HEK293 (cell line): ENCODE measurements at regions not wholly inside any gene's neighbourhood (a gene's known extent, or its start where the extent isn't known, plus 50 kb on each side); places are given as distances from the start of the nearest gene placed in this dataset.

Source experiments
- BCL6B ChIP-seq: fragments of 450-650 bp; formaldehyde crosslinking; IDR thresholded peaks from 2 replicates; pipeline ENCODE4 v1.5.1; 2017; ENCODE audit warnings: missing biosample characterization, missing genetic modification characterization
- CTCF ChIP-seq: fragments of 450-650 bp; formaldehyde crosslinking; IDR thresholded peaks from 2 replicates; pipeline ENCODE4 v1.5.1; 2016; ENCODE audit warnings: missing biosample characterization, missing genetic modification characterization
- ELK4 ChIP-seq: IDR thresholded peaks from 2 replicates; pipeline ENCODE4 v1.6.1; 2011; ENCODE audit warnings: mild to moderate bottlenecking, low read depth, low read length, borderline replicate concordance
- REPIN1 ChIP-seq: fragments of 450-650 bp; formaldehyde crosslinking; IDR thresholded peaks from 2 replicates; pipeline ENCODE4 v1.5.1; 2017; ENCODE audit warnings: missing biosample characterization, missing genetic modification characterization, low read depth
- REST ChIP-seq: fragments of 450-650 bp; formaldehyde crosslinking; IDR thresholded peaks from 2 replicates; pipeline ENCODE4 v1.5.1; 2016; ENCODE audit warnings: missing biosample characterization, missing genetic modification characterization
- SP2 ChIP-seq: fragments of 450-650 bp; formaldehyde crosslinking; IDR thresholded peaks from 2 replicates; pipeline ENCODE4 v1.5.1; 2016; ENCODE audit warnings: missing biosample characterization, missing genetic modification characterization
- ZFP69B ChIP-seq: fragments of 450-650 bp; formaldehyde crosslinking; IDR thresholded peaks from 2 replicates; pipeline ENCODE4 v1.5.1; 2016; ENCODE audit warnings: missing biosample characterization, missing genetic modification characterization
- ZNF121 ChIP-seq: fragments of 450-650 bp; formaldehyde crosslinking; IDR thresholded peaks from 2 replicates; pipeline ENCODE4 v1.5.1; 2016; ENCODE audit warnings: missing biosample characterization, missing genetic modification characterization
- ZNF18 ChIP-seq: fragments of 450-650 bp; formaldehyde crosslinking; IDR thresholded peaks from 2 replicates; pipeline ENCODE4 v1.5.1; 2016; ENCODE audit warnings: missing biosample characterization, missing genetic modification characterization
- ZNF26 ChIP-seq: fragments of 450-650 bp; formaldehyde crosslinking; IDR thresholded peaks from 2 replicates; pipeline ENCODE4 v1.5.1; 2016; ENCODE audit warnings: missing biosample characterization, missing genetic modification characterization
- ZNF549 ChIP-seq: fragments of 450-650 bp; IDR thresholded peaks from 2 replicates; pipeline ENCODE4 v1.5.1; 2018; ENCODE audit warnings: missing biosample characterization, missing genetic modification characterization, mild to moderate bottlenecking, inconsistent platforms, moderate library complexity
- ZNF645 ChIP-seq: fragments of 450-650 bp; formaldehyde crosslinking; IDR thresholded peaks from 2 replicates; pipeline ENCODE4; 2016; ENCODE audit warnings: missing biosample characterization, missing genetic modification characterization

- TF ChIP-seq ZFP69B (no peak), ZNF121 (tag by site-specific recombination) (no peak), BCL6B (tag by site-specific recombination) (no peak), ZNF549 (tag by site-specific recombination) (no peak), ZNF645 (no peak), ELK4 (no peak), CTCF (tag by site-specific recombination) (no peak), REPIN1 (tag by site-specific recombination) (no peak), ZNF18 (tag by site-specific recombination) (no peak), ZNF26 (tag by site-specific recombination) (no peak), REST (no peak), SP2 (no peak)
Measured at GRCh38 chr4:111666826-111667360, 478.4 kb upstream of the FAM241A start.
